ENCODE measurements at regions not wholly inside any gene's neighbourhood (a gene's known extent, or its start where the extent isn't known, plus 50 kb on each side); places are given as distances from the start of the nearest gene placed in this dataset.

DNA sequence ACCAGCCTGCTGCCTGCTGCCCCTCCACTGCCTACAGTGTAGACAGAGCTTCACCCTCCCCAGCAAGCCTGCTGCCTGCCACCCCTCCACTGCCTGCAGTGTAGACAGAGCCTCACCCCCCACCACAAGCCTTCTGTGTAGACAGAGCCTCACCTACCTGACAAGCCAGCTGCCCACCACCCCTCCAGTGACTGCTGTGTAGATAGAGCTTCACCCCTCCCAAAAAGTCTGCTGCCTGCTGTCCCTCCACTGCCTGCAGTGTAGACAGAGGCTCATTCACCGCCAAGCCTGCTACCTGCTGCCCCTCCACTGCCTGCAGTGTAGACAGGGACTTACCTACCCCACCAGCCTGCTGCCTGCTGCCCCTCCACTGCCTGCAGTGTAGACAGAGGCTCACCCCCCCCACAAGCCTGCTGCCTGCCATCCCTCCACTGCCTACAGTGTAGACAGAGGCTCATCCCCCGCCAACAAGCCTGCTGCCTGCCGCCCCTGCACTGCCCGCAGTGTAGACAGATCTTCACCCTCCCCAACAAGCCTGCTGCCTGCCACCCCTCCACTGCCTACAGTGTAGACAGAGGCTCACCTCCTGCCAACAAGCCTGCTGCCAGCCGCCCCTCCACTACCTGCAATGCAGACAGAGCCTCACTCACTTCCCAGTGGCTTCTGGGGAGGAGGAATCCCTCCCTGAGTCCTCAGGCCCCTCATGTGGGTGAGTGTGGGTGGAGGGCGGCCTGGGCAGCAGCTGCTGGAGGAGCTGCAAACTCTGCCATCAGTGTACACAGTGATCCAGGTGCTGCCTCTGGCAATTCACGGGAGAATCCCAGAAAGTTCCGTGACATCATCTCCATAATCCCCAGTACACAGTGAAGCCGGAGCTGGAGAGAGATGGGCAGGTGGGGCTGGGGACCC, 140.9 kb downstream of the DLL1 start:
- TF ChIP-seq, protein P1, sequence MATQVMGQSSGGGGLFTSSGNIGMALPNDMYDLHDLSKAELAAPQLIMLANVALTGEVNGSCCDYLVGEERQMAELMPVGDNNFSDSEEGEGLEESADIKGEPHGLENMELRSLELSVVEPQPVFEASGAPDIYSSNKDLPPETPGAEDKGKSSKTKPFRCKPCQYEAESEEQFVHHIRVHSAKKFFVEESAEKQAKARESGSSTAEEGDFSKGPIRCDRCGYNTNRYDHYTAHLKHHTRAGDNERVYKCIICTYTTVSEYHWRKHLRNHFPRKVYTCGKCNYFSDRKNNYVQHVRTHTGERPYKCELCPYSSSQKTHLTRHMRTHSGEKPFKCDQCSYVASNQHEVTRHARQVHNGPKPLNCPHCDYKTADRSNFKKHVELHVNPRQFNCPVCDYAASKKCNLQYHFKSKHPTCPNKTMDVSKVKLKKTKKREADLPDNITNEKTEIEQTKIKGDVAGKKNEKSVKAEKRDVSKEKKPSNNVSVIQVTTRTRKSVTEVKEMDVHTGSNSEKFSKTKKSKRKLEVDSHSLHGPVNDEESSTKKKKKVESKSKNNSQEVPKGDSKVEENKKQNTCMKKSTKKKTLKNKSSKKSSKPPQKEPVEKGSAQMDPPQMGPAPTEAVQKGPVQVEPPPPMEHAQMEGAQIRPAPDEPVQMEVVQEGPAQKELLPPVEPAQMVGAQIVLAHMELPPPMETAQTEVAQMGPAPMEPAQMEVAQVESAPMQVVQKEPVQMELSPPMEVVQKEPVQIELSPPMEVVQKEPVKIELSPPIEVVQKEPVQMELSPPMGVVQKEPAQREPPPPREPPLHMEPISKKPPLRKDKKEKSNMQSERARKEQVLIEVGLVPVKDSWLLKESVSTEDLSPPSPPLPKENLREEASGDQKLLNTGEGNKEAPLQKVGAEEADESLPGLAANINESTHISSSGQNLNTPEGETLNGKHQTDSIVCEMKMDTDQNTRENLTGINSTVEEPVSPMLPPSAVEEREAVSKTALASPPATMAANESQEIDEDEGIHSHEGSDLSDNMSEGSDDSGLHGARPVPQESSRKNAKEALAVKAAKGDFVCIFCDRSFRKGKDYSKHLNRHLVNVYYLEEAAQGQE (IDR thresholded peaks at IDR 0.05; ENCODE audit: unreplicated experiment) = no peak
- TF ChIP-seq POLR2AphosphoS5 (IDR thresholded peaks at IDR 0.05; ENCODE audit: low read depth) (no peak), EZH2 (IDR thresholded peaks at IDR 0.05; ENCODE audit: low read depth, unreplicated experiment) (no peak), NANOG (IDR thresholded peaks at IDR 0.05; ENCODE audit: borderline replicate concordance) (no peak)
- TF ChIP-seq, protein P2, sequence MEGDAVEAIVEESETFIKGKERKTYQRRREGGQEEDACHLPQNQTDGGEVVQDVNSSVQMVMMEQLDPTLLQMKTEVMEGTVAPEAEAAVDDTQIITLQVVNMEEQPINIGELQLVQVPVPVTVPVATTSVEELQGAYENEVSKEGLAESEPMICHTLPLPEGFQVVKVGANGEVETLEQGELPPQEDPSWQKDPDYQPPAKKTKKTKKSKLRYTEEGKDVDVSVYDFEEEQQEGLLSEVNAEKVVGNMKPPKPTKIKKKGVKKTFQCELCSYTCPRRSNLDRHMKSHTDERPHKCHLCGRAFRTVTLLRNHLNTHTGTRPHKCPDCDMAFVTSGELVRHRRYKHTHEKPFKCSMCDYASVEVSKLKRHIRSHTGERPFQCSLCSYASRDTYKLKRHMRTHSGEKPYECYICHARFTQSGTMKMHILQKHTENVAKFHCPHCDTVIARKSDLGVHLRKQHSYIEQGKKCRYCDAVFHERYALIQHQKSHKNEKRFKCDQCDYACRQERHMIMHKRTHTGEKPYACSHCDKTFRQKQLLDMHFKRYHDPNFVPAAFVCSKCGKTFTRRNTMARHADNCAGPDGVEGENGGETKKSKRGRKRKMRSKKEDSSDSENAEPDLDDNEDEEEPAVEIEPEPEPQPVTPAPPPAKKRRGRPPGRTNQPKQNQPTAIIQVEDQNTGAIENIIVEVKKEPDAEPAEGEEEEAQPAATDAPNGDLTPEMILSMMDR (conservative IDR thresholded peaks at IDR 0.05; ENCODE audit: low read depth in 2 of 2) = no peak

Data from GM23338 (cell line).